ENCODE measurements at regions not wholly inside any gene's neighbourhood (a gene's known extent, or its start where the extent isn't known, plus 50 kb on each side); places are given as distances from the start of the nearest gene placed in this dataset.

GRCh38 chr6:4612636-4613171 lies 163.5 kb upstream of the CDYL start (continued):
- peak in 1 of 2 experiments; percentile 36; a peak in 1 of 4 replicates for TF ChIP-seq MLLT1 (IDR thresholded peaks at IDR 0.05)
- no peak for TF ChIP-seq DDX20 (tag; IDR thresholded peaks at IDR 0.05; ENCODE audit: low read depth)
- no peak for TF ChIP-seq PHF8 (IDR thresholded peaks at IDR 0.05; ENCODE audit: borderline replicate concordance, low read length)
- TF ChIP-seq LCOR (CRISPR knock-in tag; IDR thresholded peaks at IDR 0.05) = no peak
- peak; percentile 78 for TF ChIP-seq MAFG (tag; conservative IDR thresholded peaks at IDR 0.05)
- no peak for TF ChIP-seq ZNF408 (CRISPR knock-in tag; IDR thresholded peaks at IDR 0.05; ENCODE audit: low read depth)
- no peak for TF ChIP-seq YY1 (IDR thresholded peaks at IDR 0.05; ENCODE audit: borderline replicate concordance in 1 of 3, control insufficient read depth in 1 of 3, extremely low read depth in 1 of 3, insufficient read depth in 3 of 3, insufficient read length in 1 of 3, insufficient replicate concordance in 2 of 3, low read depth in 1 of 3, low read length in 2 of 3)
- TF ChIP-seq ZSCAN32 (CRISPR knock-in tag; IDR thresholded peaks at IDR 0.05) = no peak
- TF ChIP-seq DMBX1 (CRISPR knock-in tag; IDR thresholded peaks at IDR 0.05; ENCODE audit: borderline replicate concordance) = no peak
- no peak for TF ChIP-seq MCM5 (IDR thresholded peaks at IDR 0.05; ENCODE audit: low read depth)
- no peak for TF ChIP-seq ETV1 (tag; conservative IDR thresholded peaks at IDR 0.05; ENCODE audit: low read depth)
- TF ChIP-seq ZNF512 (tag; IDR thresholded peaks at IDR 0.05) = no peak
- no peak for TF ChIP-seq HINFP (tag; conservative IDR thresholded peaks at IDR 0.05; ENCODE audit: low read depth)
- no peak for TF ChIP-seq ZNF592 (IDR thresholded peaks at IDR 0.05)
- TF ChIP-seq RBFOX2 (IDR thresholded peaks at IDR 0.05; ENCODE audit: low read depth, low read length) = no peak
- TF ChIP-seq ZNF384 (IDR thresholded peaks at IDR 0.05; ENCODE audit: low read depth, low read length) = no peak

Data from K562 (cell line).